HG02884 (cell line): ENCODE measurements at regions not wholly inside any gene's neighbourhood (a gene's known extent, or its start where the extent isn't known, plus 50 kb on each side); places are given as distances from the start of the nearest gene placed in this dataset.

ENCODE experiments used
- ATAC-seq: cut with Tn5 transposase; IDR thresholded peaks from one replicate; pipeline ENCODE4 v1.9.1; 2021; ENCODE audit warnings: mild to moderate bottlenecking, moderate library complexity; ENCODE audit not compliant: unreplicated experiment

DNA sequence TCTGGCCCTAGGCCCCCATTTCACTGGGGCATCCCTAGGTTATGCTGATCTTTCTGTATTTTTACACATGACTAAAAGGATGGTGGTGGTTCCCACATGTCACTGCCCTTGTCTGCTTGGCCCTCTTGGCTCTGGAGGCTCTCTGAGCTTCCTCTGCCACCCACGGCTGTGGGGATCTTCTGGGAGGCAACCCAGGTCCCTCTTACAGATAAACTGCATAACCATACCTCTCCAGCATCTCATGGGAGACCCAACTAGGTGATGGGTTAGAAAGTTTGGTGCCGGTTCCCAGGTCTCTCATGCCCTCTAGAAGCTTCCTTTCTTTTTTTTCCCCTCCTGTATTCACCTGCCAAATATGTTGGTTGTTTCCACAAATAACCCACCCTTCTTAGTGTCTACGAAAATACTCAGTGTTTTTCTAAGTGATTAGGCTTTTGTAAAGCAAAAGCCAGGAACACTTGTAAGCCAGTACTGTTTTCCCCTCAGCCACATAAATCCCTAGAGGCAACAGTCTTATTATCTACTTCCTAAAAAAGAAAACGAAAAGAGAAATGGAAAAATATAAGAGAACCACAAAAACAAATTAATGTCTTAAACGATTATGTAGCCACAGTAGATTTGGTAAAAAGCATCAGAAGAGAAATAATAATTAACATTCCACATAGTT lies 71.7 kb upstream of the SMLR1 start:
- ATAC-seq: no peak

DNA sequence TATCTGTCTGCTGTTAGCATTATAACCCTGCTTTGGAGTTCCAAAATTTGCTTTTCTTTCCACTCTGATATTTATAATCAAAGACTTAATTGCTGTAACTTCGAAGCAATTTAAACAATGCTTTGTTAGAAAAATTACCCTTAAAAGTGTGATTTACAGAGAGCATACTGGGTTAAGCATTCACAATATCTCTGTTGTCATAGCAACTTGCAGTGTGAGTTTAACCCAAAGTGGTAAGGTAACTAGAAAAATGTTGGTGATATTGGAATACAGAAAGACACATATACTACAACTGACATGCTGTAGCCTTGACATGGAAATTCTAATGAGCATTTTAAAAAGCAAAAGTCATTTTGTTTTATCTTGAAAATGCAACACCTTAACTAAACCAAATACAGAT lies 70.4 kb upstream of the SMLR1 start:
- no peak for ATAC-seq

DNA sequence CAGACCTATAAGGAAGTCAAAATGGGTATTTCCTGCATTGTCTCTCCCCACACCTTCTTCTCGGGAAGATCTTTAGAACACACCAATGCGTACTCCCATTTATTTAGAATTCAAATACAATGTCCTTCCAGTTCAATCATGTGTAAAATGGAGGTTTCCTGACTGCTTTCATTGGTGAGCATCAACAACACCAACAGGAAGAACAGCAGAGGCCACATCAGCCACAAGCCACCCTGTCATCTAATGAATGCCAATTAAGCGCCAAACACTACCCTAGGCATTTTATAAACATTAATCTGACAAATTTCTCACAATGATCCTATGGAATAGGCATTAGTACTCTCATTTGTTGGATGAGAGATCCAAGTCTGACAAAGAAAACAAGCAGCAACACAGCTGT lies 68.4 kb upstream of the SMLR1 start:
- no peak for ATAC-seq

DNA sequence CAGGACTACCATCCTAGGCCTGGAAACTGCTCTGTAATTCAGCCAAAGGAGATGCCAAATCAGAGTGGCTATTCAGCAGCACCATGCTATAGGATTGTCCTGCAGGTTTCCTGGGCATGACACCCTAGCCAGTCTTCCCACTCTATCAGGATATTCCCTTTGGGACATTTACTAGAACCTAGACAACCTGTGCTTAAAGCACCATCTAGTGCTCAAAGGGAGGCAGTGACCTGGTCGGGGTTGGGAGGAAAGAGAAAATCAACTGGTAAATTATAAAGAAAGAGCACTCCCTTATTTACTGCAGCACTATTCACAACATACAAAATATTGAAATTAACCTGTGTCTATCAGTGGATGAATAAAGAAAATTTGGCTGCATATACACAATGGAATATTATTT lies 67.2 kb upstream of the SMLR1 start:
- ATAC-seq: no peak

DNA sequence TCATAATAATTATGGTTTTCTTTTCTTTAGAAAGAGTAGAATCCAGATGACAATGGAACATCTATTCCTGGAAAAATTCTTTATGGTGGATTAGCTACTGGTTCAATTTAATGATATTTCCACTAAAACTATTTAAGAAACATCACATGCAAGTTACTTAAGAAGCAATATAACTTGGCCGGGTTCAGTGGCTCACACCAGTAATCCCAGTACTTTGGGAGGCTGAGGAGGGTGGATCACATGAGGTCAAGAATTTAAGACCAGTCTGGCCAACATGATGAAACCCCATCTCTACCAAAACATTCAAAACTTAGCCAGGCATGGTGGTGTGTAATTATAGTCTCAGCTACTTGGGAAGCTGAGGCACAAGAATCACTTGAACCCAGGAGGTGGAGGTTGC lies 65.9 kb upstream of the SMLR1 start:
- ATAC-seq: no peak

DNA sequence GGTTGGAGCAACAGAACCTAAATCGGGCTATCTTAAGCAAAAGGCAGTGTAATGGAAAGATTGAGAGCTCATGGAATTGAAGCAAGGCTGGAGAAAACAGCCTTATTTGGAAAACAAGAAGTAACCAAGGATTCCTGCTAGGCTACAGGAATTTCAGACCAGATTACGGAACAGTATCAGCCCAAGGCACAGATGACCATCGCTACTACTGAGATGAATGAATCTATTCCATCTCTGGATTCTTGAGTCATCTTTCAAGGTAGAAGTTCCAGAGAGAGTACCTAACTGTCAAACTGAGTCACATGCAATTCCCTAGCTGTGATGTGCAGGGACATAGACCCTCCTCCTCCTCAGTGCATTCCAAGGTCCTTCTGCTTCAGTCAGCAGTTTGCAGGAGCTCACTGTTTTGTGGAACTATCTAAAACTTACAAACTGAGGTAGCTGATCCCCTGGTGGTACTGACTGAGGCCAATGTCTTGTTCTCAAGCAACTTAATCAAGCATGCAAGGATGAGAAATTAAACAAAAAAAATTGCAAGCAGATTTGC lies 62.0 kb upstream of the SMLR1 start:
- no peak for ATAC-seq

DNA sequence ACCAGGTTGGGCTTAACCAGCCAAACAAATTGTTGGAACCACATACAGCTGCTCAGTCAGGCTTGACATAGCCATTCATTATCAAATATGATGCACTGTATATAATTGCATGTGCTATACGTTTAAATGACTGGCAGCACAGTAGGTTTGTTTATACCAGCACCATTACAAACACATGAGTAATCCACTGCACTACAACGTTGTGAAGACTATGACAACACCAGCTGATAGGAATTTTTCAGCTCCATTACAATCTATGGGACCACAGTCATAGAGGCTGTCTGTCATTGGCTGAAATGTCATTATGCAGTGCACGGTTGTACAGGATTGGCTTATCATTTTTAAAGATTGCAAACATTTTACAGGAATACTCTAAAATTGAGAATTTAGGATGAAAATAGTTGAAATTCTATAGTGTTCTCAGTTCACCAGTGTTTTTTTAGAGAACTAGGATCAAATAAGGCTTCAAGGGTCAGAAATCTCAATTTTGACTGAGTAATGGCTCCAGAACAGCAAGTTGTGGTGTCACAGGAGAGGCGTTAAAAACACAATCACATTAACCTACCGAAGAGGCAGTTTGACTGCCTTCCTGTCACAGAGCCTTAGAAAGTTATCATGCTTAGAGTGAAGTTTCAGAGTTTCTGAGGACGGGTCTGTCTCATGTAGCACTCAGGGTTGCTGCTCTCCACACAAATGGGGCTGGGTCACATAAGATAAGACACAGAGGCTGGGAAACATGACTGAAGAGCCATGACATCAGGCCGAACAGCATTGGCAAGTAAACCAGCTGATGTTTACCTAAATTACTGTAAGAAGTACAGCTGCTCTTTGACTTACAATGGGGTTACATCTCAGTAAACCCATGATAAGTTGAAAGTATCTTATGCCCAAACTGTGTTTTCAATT lies 60.7 kb upstream of the SMLR1 start:
- ATAC-seq: no peak

DNA sequence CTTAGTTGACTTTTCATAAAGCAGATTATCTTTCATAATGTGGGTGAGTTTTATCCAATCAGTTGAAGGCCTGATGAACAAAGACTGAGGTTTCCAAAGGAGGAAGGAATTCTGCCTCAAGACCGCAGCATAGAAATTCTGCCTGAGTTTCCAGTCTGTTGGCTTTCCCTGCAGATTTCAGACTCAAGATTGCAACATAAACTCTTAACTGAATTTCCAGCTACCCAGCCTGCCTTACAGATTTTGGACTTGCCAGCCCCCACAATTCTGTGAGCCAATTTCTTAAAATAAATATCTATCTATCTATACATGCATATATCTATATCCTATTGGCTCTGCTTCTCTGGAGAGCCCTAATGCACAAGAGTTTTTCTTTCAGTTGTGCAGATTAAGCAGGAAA lies 57.3 kb upstream of the SMLR1 start:
- no peak for ATAC-seq

DNA sequence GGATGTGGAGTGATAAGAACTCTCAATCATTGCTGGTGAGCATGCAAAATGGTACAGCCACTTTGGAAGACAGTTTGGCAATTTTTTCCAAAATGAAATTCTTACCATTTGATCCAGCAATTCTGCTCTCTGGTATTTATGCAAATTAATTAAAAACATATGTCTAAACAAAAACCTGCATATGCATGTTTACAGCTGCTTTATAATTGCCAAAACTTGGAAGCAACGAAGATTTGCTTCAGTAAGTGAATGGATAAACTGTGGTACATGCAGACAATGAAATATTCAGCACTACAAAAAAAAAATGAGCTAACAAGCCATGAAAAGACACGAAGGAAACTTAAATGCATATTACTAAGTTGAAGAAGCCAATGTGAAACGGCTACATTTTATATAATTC lies 55.5 kb upstream of the SMLR1 start:
- no peak for ATAC-seq

DNA sequence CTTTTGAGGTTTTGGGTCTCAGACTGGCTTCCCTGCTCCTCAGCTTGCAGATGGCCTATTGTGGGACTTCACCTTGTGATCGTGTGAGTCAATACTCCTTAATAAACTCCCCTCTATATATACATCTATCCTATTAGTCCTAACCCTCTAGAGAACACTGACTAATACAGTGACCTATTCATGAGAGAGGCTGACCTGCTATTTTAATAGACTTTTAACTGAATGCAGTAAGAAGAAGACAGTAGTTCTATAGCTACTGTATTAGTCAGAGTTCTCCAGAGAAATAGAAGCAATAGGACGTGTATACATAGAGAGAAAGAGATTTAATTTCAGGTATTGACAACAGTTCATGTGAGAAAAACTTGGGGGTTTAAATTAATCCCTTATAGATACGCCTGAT lies 53.3 kb upstream of the SMLR1 start:
- ATAC-seq: no peak

DNA sequence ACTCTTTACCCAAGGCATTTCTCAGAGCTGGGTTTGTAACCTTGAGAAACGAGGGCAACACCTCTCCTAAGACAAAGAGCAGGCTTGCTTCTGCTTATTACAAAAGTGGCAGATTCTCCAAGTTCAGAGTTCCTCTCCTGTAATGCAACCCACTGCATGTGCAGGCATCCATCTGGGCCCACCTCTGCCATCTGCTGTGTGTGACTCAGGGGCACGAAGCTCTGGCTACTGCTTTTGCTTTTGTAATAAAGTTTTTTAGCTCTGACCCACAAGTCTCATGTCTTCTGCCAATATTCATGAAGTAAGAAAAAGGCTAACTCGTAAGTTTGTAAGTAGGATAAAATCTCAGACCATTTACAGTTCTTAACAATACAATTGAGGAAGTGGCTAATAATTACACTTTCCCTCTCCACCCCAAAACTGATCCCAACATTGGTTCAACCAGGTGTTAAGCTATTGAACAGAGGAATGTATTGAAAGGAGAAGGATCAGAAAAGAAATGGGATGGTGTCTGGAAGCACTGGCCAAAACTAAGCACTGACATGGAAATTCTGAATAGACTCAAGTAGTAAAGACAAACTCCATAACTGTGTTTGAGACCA lies 51.7 kb upstream of the SMLR1 start:
- ATAC-seq: no peak

DNA sequence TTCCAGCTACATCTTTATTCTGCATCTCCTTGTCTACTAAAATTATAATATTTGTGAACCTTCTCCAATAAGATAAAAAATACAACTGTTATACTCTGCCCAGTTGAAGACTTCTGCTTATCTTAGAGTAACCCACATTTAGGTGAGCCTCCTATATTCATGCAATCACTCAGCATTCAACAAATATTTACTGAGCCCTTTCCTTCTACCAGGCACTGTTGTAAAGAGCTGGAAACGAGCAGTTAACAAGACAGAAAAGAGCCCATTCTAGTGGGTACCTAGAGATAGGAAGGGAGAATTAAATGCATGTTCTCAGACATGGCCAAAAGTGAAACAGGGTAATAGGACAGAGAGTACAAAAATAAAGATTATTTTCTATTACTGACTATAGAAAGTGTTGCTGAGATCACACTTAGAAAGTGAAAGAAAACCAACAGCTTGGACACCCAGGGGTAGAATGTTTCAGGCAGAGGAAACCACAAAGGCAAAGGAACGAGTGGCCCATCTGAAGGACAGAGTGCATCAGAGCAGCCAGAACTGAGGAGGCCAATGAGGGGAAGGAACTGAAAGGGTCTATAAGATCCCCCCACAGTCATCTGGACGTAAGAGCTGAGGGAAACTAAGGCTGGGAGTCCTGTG lies 50.8 kb upstream of the SMLR1 start:
- peak; percentile 95 for ATAC-seq
